K562 (cell line): ENCODE measurements at regions not wholly inside any gene's neighbourhood (a gene's known extent, or its start where the extent isn't known, plus 50 kb on each side); places are given as distances from the start of the nearest gene placed in this dataset.

Experiments used
- ATAC-seq: fragments of 200-7000 bp; cut with Tn5 transposase; 3 replicates; pipeline ENCODE4 v1.9.1; 2020; ENCODE audit warnings: moderate library complexity
- BruUV-seq: library from RNA; stranded (reverse); fragments of 400-500 nt; replicated peaks from 2 replicates; lab custom pipeline; 2021; lab: Mats Ljungman, UMichigan
- CTCF ChIA-PET: fragments of 300-600 bp; formaldehyde crosslinking; extraction: SDS; loops from one replicate; lab custom pipeline; 2021; ENCODE audit warnings: low intra/inter-chr PET ratio; lab: Yijun Ruan, JAX
- POLR2A ChIA-PET: fragments of 300-600, 350-650 bp; sonication (Branson Sonifier 250); formaldehyde crosslinking; extraction: SDS; loops from one replicate; lab custom pipeline; 2021; ENCODE audit warnings: antibody characterized with exemption, inconsistent platforms; lab: Yijun Ruan, JAX
- DNase-seq, 4 experiments: peaks; one replicate each; pipeline versions ENCODE4 v3.0.0 to v3.0.0-alpha.2; 2011 to 2018; ENCODE audit warnings: low spot score in 3 of 4, mixed read lengths in 3 of 4; ENCODE audit errors: extremely low read depth in 1 of 4
- FAIRE-seq: peaks from 2 replicates; lab custom pipeline; 2011; peaks lifted over from hg19 to GRCh38; lab: Jason Lieb, UNC
- H2AFZ ChIP-seq: 2 replicates; pipeline ENCODE4 v1.6.0; 2011; ENCODE audit warnings: low read depth, low read length, control low read depth, inconsistent platforms
- H3K27ac ChIP-seq: fragments of 200-600 bp; 3 replicates; pipeline ENCODE4 v1.8.0; 2011; ENCODE audit warnings: low read depth, mild to moderate bottlenecking, control low read depth, inconsistent platforms, low read length, moderate library complexity, mixed read lengths; ENCODE audit errors: extremely low read depth
- H3K27me3 ChIP-seq, 2 experiments: fragments of 300-600 bp in 1 of 2; 2 replicates in 1 of 2; 3 replicates in 1 of 2; pipeline versions ENCODE4 v1.6.0 to v1.8.0; 2011; ENCODE audit warnings: inconsistent platforms in 2 of 2, low read length in 2 of 2, mild to moderate bottlenecking in 1 of 2, mixed read lengths in 1 of 2, moderate library complexity in 1 of 2; ENCODE audit not compliant: control insufficient read depth in 2 of 2, insufficient read depth in 2 of 2
- H3K36me3 ChIP-seq: fragments of 300-600 bp; 3 replicates; pipeline ENCODE4 v1.8.0; 2011; ENCODE audit warnings: mild to moderate bottlenecking, low read length, inconsistent platforms; ENCODE audit not compliant: control insufficient read depth, insufficient read depth
- H3K4me1 ChIP-seq, 2 experiments: fragments of 200-600 bp in 1 of 2; replicated peaks in 1 of 2; 2 replicates in 1 of 2; 3 replicates in 1 of 2; pipeline versions ENCODE4 v1.5.1 to v1.8.0; 2011; ENCODE audit warnings: inconsistent platforms in 2 of 2, low read length in 2 of 2, mild to moderate bottlenecking in 1 of 2, mixed read lengths in 1 of 2, moderate library complexity in 1 of 2; ENCODE audit not compliant: control insufficient read depth in 2 of 2, insufficient read depth in 2 of 2
- H3K4me2 ChIP-seq: 2 replicates; pipeline ENCODE4 v1.6.1; 2011; ENCODE audit warnings: low read length, control low read depth, inconsistent platforms, mixed read lengths; ENCODE audit not compliant: insufficient read depth
- H3K4me3 ChIP-seq: fragments of 200-600 bp; sonication (generic), shearing (Covaris generic); 2 replicates; pipeline ENCODE4 v1.5.1; 2016; ENCODE audit warnings: control low read depth, inconsistent platforms
- H3K79me2 ChIP-seq: fragments of 200-600 bp; 3 replicates; pipeline ENCODE4 v1.8.0; 2011; ENCODE audit warnings: low read length, inconsistent platforms; ENCODE audit not compliant: control insufficient read depth, insufficient read depth
- H3K9ac ChIP-seq, 2 experiments: 2 replicates each; pipeline versions ENCODE4 v1.6.0 to v1.6.1; 2011; ENCODE audit warnings: low read depth in 2 of 2, low read length in 2 of 2, control low read depth in 1 of 2, inconsistent platforms in 1 of 2, mild to moderate bottlenecking in 1 of 2, mixed read lengths in 1 of 2; ENCODE audit not compliant: insufficient read depth in 1 of 2
- H3K9me1 ChIP-seq: one replicate; pipeline ENCODE4 v1.6.0; 2011; ENCODE audit warnings: inconsistent platforms, mild to moderate bottlenecking, low read length, moderate library complexity; ENCODE audit not compliant: control insufficient read depth, insufficient read depth
- H3K9me3 ChIP-seq: replicated peaks from 2 replicates; pipeline ENCODE4 v1.5.1; 2011; ENCODE audit warnings: low read depth, low read length, inconsistent platforms; ENCODE audit not compliant: control insufficient read depth, insufficient read depth
- H4K20me1 ChIP-seq: replicated peaks from 2 replicates; pipeline ENCODE4 v1.6.1; 2011; ENCODE audit warnings: low read length, inconsistent platforms, mixed read lengths; ENCODE audit not compliant: control insufficient read depth, insufficient read depth
- MGA ChIP-seq: fragments of 450-650 bp; IDR thresholded peaks from 2 replicates; pipeline ENCODE4 v1.6.1; 2016; ENCODE audit warnings: mild to moderate bottlenecking, moderate library complexity
- ZNF232 ChIP-seq: sonication (generic); formaldehyde crosslinking; IDR thresholded peaks from 2 replicates; pipeline ENCODE4 v1.8.0; 2022; ENCODE audit warnings: mild to moderate bottlenecking, missing genetic modification reagents
- WGBS: fragments of 100-300 bp; shearing (Covaris generic); methylation state at CpG from one replicate; pipeline ENCODE4 v1.1.6; 2016; ENCODE audit warnings: low coverage, mixed read lengths; ENCODE audit not compliant: insufficient coverage; ENCODE audit errors: missing lambda C conversion rate; 5-methylcytosine and 5-hydroxymethylcytosine counted together
- in situ Hi-C: fragments of 300-500 bp; cut with MboI; formaldehyde crosslinking; loops from 4 replicates; pipeline ENCODE4 v1.15.0; 2018; ENCODE audit warnings: inconsistent platforms, mixed read lengths
- intact Hi-C: fragments of 100-400 bp; cut with micrococcal nuclease; formaldehyde crosslinking; loops from 2 replicates; pipeline ENCODE4 v1.14.2; 2022

DNA sequence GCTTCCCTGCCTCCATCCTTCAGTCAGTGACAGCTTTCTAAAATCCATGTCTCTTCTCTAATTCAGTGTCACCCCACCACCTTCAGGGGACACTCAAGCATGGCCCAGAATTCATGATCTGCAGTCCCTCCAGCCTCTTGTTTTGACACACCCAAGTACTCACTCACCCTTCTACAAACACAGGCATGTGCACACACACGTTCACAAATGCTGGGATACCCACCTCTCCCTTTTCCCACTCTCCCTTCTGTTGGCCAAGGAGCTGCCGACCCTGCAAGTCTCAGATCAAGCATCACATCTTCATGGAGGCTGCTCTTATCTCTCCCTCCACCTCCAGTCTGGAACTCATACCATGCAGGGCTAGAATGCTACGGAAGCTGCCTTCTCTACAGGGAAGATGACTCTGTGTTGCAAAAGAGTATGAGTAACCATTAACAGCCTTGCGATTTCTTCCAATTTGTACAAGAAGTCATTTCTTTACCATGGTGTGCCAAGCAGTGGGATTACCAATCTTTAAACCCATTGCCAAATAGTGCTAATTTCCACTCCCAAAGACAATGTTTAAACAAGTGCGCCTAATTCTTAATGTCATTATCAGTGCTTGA, 196.1 kb downstream of the BCL11B start:
- Histone ChIP-seq H3K9me1 (no peaks in the 10 kb centered on the region), H3K27ac (no peak overlapping the region), H3K79me2 (no peaks in the 10 kb centered on the region), H3K36me3 (no peaks in the 10 kb centered on the region), H3K4me2 (no peak overlapping the region), H3K4me1 (no peaks in the 10 kb centered on the region), H4K20me1 (no peaks in the 10 kb centered on the region), H2AFZ (no peak overlapping the region), H3K9me3 (no peaks in the 10 kb centered on the region), H3K9ac (no peak overlapping the region), H3K27me3 (no peaks in the 10 kb centered on the region), H3K4me3 (no peak overlapping the region)
- intact Hi-C loops, result no loop called here
- in situ Hi-C loops, result no loop called here
- 0% methylated on average over 4 of the region's 5 CpGs for WGBS
- FAIRE-seq (no peak), DNase-seq (no peak), ATAC-seq (no peak)
- CTCF ChIA-PET, result no interaction called here
- TF ChIP-seq MGA (no peak), ZNF232 (CRISPR knock-in tag) (no peak)
- POLR2A ChIA-PET, result interaction anchor here (0.7 kb wide), 2 partner anchors 11 to 19 kb away, joined by 3 read pairs; no protein-coding TSS in a partner anchor
- BruUV-seq, result no TSS peak
